ENCODE measurements at regions not wholly inside any gene's neighbourhood (a gene's known extent, or its start where the extent isn't known, plus 50 kb on each side); places are given as distances from the start of the nearest gene placed in this dataset.
A peak's percentile ranks its signal among the peaks of the same experiment; 100 is the strongest.

DNA sequence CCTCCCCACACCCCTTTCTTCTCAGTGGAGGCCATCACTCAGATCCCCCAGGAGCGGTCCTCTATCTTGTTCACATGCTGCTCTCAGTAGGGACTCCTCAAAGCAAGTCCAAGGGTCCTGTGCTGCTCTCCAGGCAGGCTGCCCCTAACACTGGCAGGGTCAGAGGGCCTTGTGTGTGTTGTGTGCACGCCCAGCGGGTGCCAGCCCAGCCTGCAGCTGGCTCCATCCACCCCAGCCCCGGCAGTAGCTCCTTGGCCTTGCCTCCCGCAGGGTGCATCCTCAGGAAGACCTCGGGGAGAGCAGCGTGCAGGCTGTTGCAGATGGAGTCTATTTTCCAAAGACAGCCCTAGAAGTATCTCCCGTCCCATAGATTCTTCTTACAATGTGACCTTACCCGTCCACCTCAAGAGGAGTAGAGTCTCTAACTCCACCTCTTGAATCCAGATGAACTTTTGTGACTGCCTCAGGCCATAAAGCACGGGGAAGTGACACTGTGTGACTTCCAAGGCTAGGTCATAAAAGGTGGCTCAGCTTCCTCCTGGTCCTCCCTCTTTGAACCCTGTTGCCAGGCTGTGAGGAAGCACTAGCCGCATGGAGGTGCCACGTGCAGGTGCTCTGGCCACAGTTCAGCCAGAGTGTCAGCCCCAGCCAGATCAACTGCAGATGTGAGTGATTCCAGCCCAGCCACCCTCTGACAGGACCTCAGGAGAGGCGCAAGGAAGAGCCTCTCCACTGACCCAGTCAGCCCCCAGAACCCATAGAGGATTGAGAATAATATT is 531.6 kb downstream of the SHQ1 start:
- H3K27ac ChIP-seq: no peak overlapping the region
- DNase-seq: no peak
- H3K9me3 ChIP-seq: no peaks in the 10 kb centered on the region
- intact Hi-C loops (cut with DNase I; ENCODE audit: low total_unique reads): no loop called here
- TF ChIP-seq POLR2A (IDR thresholded peaks at IDR 0.05): no peak
- TF ChIP-seq, protein P1, sequence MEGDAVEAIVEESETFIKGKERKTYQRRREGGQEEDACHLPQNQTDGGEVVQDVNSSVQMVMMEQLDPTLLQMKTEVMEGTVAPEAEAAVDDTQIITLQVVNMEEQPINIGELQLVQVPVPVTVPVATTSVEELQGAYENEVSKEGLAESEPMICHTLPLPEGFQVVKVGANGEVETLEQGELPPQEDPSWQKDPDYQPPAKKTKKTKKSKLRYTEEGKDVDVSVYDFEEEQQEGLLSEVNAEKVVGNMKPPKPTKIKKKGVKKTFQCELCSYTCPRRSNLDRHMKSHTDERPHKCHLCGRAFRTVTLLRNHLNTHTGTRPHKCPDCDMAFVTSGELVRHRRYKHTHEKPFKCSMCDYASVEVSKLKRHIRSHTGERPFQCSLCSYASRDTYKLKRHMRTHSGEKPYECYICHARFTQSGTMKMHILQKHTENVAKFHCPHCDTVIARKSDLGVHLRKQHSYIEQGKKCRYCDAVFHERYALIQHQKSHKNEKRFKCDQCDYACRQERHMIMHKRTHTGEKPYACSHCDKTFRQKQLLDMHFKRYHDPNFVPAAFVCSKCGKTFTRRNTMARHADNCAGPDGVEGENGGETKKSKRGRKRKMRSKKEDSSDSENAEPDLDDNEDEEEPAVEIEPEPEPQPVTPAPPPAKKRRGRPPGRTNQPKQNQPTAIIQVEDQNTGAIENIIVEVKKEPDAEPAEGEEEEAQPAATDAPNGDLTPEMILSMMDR (IDR thresholded peaks at IDR 0.05): no peak
- WGBS, 2 donors: 88 to 91% methylated on average over 12 to 13 of the region's 13 CpGs
- peaks cover 40% of the 10 kb centered on the region for H3K4me1 ChIP-seq
- no peaks in the 10 kb centered on the region for H3K36me3 ChIP-seq (ENCODE audit: low read depth, missing control alignments)
- no peak overlapping the region for H3K4me3 ChIP-seq
- no peaks in the 10 kb centered on the region for H3K27me3 ChIP-seq

DNA sequence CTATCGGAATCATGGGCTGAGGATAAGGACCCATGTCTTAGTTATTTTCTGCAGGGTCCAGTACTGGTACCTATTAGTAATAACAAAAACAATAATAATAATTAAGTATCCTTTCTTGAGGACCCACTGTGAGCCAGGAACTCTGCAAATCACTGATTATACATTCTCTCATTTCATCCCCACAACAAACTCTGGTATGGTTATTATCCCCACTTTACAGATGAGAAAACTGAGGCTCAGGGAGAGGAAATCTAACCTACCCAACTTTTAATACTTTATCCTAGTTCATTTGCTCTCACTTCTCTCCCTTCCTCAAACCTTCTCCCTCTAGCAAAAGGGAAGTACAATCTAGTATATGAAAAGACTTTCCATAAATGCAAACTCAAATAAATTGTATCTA is 528.4 kb upstream of the PROK2 start:
- 94 to 100% methylated on average over 1 of the region's 1 CpG for WGBS, 2 donors
- H3K27ac ChIP-seq: no peak overlapping the region
- TF ChIP-seq, protein P1 (IDR thresholded peaks at IDR 0.05): no peak
- TF ChIP-seq POLR2A (IDR thresholded peaks at IDR 0.05): no peak
- H3K4me1 ChIP-seq: peaks cover 19% of the 10 kb centered on the region
- H3K27me3 ChIP-seq: no peaks in the 10 kb centered on the region
- H3K9me3 ChIP-seq: no peaks in the 10 kb centered on the region
- DNase-seq: no peak
- H3K36me3 ChIP-seq (ENCODE audit: low read depth, missing control alignments): no peaks in the 10 kb centered on the region
- intact Hi-C loops (cut with DNase I; ENCODE audit: low total_unique reads): no loop called here
- no peak overlapping the region for H3K4me3 ChIP-seq

DNA sequence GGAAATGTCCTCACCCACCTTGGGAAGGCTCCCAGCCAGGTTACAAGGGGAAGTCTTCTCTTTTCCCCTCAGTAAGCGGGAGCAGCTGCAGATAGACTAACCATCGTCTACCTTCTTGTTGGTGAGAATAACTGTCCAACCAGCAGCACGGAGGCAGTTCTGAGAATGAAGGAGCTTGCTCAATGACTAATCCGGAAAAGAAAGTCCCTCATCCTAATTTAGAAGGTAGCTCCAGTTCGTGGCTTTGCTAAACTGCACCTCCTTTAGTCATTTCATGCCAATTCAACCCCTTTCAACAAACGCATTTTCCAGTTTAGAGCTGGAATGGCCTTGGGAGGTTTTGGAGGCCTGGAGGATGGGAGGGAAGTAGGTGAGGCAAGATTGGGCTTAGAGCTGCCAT is 527.4 kb upstream of the PROK2 start:
- 81 to 87% methylated on average over 6 of the region's 6 CpGs for WGBS, 2 donors
- no peak overlapping the region for H3K4me3 ChIP-seq
- peaks cover 9% of the 10 kb centered on the region for H3K4me1 ChIP-seq
- intact Hi-C loops (cut with DNase I; ENCODE audit: low total_unique reads): no loop called here
- no peak overlapping the region for H3K27ac ChIP-seq
- H3K9me3 ChIP-seq: no peaks in the 10 kb centered on the region
- no peaks in the 10 kb centered on the region for H3K27me3 ChIP-seq
- no peak for DNase-seq
- H3K36me3 ChIP-seq (ENCODE audit: low read depth, missing control alignments): no peaks in the 10 kb centered on the region
- TF ChIP-seq, protein P1 (IDR thresholded peaks at IDR 0.05): no peak
- no peak for TF ChIP-seq POLR2A (IDR thresholded peaks at IDR 0.05)

DNA sequence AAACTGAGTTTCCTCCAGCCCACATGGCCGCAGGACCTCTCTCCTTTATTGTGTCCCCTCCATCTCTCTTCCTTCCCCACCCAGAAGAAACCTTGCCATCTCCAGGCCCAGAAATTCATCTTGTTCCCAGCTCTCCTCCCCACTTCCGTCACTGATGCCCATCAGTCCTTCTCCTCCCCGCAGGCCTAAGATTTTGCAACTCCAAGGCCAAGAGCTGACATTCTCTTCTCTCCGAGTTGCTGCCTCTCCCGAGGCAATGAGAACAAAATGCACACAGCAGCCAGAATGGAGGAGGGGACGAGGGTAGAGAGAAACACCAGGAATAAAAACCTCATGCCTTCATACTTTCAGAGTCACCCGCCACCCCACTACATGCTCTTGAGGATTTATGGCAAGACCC is 526.5 kb upstream of the PROK2 start:
- Histone ChIP-seq H3K27me3 (no peaks in the 10 kb centered on the region), H3K4me3 (no peak overlapping the region), H3K27ac (peak overlapping the region in 1 of 2 donors; percentile 19), H3K36me3 (ENCODE audit: low read depth, missing control alignments) (no peaks in the 10 kb centered on the region), H3K4me1 (peaks cover 9% of the 10 kb centered on the region), H3K9me3 (no peaks in the 10 kb centered on the region)
- intact Hi-C loops (cut with DNase I; ENCODE audit: low total_unique reads): no loop called here
- no peak for TF ChIP-seq POLR2A (IDR thresholded peaks at IDR 0.05)
- TF ChIP-seq, protein P1 (IDR thresholded peaks at IDR 0.05): no peak
- 61 to 67% methylated on average over 7 of the region's 7 CpGs for WGBS, 2 donors
- peak; percentile 44 for DNase-seq

Data from testis (tissue), 2 donors.